Keratinocyte (primary cell): ENCODE measurements at regions not wholly inside any gene's neighbourhood (a gene's known extent, or its start where the extent isn't known, plus 50 kb on each side); places are given as distances from the start of the nearest gene placed in this dataset.

Experiments
- EZH2 ChIP-seq: IDR thresholded peaks from one replicate; pipeline ENCODE4 v1.6.1; 2012; ENCODE audit warnings: inconsistent platforms, mild to moderate bottlenecking, low read length, moderate library complexity
- TF ChIP-seq, protein P1 (sequence below), 3 experiments: IDR thresholded peaks in 1 of 3; conservative IDR thresholded peaks in 1 of 3; optimal IDR thresholded peaks in 1 of 3; 2 replicates in 2 of 3; 3 replicates in 1 of 3; pipeline versions ENCODE3 to v1.5.1; 2011; ENCODE audit warnings: low read length in 3 of 3, mild to moderate bottlenecking in 3 of 3, moderate library complexity in 2 of 3, control low read depth in 1 of 3, inconsistent platforms in 1 of 3; ENCODE audit not compliant: insufficient read depth in 2 of 3; ENCODE audit errors: extremely low read depth in 1 of 3

DNA sequence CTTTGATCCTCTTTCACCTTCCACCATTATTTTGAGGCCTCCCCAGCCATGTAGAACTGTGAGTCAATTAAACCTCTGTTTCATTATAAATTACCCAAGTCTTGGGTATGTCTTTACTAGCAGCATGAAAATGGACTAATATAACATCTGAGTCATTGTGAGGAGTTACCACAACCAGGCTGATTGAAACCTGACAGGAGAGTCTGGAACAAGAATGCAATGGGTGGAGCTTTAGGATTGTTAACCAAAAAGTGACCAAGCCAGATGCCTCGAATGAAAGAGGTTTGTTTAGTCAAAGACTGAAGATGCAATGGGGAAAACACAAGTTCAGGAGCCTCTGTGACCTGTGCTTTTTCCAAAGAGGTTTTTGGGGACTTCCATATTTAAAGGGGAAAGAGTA lies 659.0 kb downstream of the SLITRK6 start:
- no peak for TF ChIP-seq EZH2
- TF ChIP-seq, protein P1, sequence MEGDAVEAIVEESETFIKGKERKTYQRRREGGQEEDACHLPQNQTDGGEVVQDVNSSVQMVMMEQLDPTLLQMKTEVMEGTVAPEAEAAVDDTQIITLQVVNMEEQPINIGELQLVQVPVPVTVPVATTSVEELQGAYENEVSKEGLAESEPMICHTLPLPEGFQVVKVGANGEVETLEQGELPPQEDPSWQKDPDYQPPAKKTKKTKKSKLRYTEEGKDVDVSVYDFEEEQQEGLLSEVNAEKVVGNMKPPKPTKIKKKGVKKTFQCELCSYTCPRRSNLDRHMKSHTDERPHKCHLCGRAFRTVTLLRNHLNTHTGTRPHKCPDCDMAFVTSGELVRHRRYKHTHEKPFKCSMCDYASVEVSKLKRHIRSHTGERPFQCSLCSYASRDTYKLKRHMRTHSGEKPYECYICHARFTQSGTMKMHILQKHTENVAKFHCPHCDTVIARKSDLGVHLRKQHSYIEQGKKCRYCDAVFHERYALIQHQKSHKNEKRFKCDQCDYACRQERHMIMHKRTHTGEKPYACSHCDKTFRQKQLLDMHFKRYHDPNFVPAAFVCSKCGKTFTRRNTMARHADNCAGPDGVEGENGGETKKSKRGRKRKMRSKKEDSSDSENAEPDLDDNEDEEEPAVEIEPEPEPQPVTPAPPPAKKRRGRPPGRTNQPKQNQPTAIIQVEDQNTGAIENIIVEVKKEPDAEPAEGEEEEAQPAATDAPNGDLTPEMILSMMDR (optimal IDR thresholded peaks at IDR 0.05 in 1 of 3, IDR thresholded peaks at IDR 0.05 in 1 of 3, conservative IDR thresholded peaks at IDR 0.05 in 1 of 3; ENCODE audit: extremely low read depth in 1 of 3, insufficient read depth in 2 of 3, low read length in 3 of 3) = no peak
